ENCODE measurements at regions not wholly inside any gene's neighbourhood (a gene's known extent, or its start where the extent isn't known, plus 50 kb on each side); places are given as distances from the start of the nearest gene placed in this dataset.
A peak's percentile ranks its signal among the peaks of the same experiment; 100 is the strongest.
"Not testable (repeated sequence)": the region's sequence is repeated elsewhere in the genome, so short reads cannot be mapped to it uniquely, and the experiment has no call there.

DNA sequence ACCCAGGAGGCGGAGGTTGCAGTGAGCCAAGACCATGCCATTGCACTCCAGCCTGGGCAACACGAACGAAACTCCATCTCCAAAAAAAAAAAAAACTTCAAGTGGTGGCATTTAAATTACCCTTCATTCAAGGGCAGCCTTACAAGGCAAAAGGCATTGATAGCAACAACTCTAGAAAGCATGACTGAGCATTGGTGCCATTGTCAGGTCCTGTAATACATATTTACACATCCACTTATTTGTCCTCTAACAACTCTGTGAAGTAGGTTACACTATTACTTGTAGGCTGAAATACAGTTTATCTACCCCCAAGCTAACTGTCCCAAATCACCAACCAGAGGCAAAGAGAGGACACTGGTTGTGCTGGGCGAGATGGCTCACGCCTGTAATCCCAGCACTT lies 52.7 kb upstream of the LARP1 start:
- no peak for DNase-seq

DNA sequence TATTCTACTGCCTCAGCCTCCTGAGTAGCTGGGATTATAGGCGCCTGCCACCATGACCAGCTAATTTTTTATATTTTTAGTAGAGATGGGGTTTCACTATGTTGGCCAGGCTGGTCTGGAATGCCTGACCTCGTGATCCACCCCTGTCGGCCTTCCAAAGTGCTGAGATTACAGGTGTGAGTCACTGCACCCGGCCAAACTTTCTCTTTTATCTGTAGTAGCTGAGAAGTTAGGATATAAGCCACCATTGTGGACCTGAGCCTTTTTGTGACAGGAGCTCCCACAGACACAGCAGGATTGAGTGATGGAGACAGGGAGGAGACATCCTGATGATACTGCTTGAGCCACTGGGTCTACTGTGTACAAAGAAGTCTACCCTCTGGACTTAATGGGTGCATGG lies 53.5 kb upstream of the LARP1 start:
- DNase-seq = not testable (repeated sequence)

DNA sequence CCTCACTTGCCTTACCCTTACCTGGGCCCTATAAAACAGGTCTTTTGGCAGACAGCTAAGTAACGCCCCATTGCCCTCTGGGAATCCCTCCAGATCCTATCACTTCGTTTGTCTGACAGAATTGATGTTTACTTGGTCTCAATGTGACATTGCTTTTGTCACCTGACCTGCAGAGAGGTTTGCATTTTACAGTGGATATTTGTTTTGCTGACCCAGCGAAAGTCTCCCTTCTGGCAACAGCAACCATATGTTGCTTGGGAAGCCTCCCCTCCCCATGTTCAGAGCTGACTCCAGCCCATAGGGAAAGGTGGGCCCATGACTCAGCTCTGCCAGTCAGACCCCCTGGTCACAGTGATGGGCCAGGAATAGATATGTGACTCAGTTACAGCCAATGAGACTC lies 54.0 kb upstream of the LARP1 start:
- DNase-seq = no peak

DNA sequence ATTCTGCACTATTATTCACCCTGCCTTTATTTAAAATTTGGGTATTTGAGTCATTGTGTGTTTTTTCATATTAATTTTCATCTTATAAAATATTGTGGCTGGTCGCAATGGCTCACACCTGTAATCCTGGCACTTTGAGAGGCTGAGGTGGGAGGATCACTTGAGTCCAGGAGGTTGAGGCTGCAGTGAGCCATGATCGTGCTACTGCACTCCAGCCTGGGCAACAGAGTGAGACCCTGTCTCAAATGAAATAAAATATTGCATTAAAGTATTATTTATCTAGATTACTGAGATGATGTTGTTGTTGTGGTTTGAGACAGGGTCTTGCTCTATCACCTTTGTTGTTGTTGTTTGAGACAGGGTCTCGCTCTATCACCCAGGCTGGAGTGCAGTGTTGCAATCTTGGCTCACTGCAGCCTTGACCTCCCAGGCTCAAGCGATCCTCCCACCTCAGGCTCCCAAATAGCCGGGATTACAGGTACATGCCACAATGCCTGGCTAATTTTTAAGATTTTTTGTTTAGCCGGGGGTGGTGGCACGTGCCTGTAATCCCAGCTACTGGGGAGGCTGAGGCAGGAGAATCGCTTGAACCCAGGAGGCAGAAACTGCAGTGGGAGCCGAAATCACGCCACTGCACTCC lies 54.8 kb upstream of the LARP1 start:
- DNase-seq = not testable (repeated sequence)

DNA sequence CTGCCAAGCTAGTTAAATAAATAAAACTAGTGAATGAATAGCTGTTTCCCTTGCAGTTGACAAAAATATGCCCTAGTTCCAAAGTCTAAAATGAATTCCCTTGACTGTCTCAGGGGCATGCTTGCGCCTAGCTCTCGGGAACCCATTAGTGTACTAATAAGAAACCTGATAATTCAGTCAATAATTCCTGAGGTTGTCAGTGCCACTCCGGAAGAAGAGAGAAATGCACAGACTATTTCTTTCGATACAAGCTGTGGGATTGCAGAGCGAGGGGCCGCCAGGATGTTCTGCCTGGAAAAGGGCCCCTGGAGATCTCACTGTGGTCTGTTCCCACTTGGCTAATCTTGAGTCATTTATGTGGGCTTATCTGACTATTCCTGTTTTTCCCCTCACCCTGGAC lies 56.4 kb upstream of the LARP1 start:
- DNase-seq = no peak

DNA sequence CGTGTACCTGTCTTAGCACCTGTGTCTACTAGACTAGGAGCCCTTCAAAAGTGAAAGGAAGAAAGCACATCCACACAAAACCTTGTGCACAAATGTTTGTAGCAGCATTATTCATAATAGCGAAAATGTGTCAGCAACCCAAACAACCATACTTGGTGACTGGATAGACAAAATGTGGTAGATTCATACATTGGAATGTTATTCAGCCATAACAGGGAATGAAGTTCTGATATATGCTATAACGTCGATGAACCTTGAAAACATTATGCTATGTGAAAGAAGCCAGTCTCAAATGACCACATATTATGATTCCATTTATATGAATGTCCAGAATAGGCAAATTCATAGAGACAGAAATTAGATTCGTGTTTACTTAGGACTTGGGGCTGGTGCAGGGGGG lies 57.8 kb upstream of the LARP1 start:
- DNase-seq = no peak

DNA sequence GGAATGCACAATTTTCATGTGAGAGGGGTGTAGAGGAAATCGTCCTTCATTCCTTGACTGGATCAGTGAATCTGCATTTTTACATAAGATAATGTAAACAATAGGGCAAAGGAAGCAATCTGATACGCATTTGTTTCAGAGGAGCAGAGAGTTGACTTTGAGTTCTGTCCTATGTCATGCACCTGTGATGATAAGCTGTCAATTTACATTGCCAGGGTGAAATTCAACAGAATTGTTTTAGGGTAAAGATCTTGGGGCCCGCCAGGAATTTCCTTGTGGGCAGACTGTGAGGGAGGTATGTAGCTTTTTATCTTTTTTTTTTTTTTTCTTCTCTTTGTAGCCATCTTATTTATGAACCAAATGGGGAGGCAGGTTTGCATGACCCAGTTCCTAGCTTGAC lies 58.3 kb upstream of the LARP1 start:
- DNase-seq = no peak

DNA sequence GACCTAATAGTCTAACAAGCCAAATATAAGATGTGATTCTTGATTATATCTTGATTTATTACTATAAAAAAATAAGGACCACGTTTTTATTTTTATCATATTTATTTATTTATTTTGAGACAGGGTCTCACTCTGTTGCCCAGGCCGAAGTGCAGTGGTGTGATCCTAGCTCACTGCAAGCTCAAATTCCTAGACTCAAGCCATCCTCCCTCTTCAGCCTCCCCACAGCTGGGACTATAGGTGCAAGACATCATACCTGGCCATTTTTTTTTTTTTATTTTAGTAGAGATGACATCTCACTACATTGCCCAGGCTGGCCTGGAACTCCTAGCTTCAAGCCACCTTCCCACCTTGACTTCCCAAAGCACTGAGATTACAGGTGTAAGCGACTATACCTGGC lies 61.0 kb upstream of the LARP1 start:
- no peak for DNase-seq

DNA sequence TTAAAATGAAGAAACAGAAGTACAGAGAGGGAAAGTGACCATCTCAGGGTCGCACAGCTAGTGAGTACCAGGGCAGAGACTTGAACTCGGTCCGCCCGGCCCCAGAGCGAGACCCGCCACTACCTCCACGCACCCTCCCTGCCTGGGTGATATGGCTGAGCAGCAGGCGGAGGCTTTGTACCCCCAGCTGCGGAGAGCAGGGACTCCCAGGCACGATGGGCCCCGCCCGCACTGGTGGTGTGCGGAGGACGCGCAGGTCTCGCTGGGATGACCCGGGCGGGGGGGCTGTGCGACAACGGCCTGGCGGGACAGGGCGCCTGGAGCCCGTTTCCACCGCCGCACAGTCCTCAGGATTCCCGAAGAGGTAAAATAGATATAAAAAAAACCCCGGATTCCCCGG lies 64.7 kb upstream of the LARP1 start:
- no peak for DNase-seq

DNA sequence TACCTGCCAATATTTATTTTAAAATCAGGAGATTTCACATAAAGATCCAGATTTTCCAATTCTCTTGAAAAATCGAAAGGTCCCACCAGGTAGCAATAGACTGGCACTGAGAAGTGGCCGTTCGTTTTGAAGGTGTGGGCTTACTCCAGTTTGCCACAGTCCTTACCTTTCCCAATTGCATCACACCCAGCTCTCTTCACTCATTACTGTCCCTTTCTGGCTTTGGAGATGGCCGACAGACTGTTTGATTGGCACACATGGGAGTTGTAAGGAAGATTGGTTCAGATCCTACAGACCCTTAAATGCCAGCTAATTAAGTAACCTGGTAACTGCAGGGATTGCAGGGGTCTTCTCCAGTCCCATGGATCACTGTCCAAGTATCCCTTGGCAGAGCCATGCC lies 68.7 kb upstream of the LARP1 start:
- no peak for DNase-seq

DNA sequence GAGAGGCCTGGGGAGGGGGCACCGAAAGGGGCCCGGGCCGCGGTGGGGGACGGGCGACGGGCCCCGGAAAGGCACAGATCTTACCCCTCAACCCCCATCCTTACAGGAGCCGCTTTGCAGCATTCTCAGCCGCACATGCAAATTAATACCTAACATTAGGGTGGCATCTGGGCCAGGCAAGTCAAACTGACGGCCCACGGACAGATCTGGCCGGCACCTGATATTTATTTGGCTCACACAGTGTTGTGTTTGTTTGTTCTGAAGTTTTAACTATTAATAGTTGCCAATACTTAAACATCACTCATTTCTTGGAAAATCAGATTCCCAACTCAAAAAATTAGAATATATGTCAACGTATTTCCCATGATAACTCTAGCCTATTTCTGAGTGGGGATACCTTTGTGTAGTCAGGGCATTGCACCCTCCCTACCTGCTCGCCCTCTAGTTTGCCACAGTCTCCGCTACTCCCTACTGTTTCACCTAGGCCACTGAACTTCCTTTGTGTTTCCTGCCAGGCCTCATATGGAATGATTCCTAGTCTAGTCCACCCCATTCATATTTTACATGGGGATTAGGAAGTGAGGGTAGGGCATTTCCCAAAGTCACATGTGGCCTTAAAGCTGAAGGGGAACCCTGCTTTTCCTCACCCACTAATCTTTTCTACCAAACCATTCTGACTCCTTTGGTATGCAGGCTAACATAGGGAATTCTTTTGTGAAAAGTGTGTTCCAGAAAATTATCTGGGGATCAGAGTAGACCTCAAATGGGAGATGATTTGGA lies 71.9 kb upstream of the LARP1 start:
- DNase-seq = no peak

DNA sequence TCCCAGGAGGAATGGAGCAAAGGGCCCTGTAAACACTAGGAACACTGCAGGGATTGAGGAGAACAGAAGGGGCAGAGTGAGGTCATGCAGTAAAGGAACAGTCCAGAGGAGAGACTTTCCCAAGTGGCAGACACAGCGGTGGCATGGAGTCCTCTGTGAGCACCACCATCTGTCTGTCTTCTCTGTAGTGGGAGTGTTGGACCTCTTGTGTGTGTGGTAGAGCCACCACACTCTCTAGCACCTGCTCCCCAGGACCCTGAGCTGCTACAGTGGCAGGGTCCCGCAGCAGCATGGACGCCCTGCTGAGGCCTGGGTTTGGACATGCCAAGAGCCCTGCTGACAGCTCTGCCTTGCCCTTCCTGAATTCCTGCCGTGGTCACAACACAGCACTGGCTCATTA lies 75.7 kb upstream of the LARP1 start:
- DNase-seq = no peak

DNA sequence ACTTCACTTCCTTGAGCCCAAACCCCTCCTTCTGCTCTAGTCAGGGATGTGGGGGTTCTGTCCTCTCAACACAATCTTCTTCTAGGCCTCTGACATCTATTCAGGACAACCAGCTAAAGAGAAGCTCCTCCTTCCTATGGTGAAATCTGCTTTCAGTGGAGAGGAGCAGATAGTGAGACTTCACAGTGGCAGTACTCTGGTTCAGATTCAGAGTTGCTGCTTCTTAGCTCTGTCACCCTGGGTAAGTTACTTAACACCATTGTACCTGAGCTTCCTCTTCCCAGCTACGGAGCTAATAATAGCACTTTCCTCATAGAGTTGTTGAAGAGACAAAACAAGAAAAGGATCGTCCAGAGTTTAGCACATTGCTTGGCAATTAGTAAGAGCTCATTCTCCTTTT lies 77.3 kb upstream of the LARP1 start:
- DNase-seq = no peak

DNA sequence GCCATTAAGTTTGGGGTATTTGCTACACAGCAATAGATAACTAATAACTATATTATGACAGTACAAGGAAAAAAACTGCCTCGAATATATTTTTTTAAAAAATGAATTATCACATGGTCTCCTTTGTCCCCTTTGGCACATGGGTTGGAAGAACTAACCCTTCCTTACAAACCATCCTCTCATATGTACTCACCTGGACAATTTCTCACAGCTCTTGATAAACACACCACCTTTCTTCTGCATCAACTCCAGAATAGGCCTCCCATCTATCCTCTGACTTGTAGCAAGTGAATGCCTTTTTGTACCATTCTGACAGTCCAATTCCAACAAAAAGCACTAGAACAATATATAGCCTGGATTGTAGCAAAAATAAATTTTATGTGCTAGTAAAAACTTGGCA lies 78.7 kb upstream of the LARP1 start:
- DNase-seq = no peak

DNA sequence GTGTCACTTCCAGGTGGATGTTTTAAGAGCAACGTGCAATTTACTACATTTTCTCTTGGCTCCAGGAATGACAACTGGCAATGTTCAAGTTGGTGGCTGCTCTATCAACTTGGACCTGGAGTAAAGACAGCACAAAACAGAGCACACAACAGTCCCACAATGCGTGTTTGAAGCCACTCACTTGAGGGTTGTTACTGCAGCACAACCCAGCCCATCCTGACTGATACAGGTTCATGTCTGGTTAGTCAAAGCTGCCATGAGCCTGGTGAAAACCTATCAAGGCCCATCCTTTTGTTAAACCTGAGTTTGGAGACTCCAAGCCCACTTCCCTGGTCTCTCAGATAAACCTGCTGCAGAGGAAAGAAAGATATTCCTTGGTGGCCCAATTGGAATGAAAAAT lies 81.1 kb upstream of the LARP1 start:
- no peak for DNase-seq

DNA sequence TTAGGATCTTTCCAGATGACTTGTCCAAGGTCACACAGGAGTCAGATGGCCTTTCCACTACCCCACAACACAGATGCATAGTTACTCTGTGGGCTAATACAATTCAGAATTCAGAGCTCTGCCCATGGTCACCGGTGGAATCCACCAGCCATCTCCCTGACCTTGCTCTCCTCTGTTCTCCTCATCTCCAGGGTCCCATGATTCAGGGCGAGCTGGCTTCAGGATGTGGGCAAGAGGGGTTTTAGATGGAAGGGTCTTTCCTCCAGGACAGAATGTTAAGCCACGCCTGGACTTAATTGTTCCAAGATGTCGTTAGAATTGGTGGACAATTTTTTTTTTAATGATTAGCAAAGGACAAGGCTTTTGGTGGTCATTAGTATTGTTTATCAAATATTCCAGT lies 81.7 kb upstream of the LARP1 start:
- DNase-seq = no peak

DNA sequence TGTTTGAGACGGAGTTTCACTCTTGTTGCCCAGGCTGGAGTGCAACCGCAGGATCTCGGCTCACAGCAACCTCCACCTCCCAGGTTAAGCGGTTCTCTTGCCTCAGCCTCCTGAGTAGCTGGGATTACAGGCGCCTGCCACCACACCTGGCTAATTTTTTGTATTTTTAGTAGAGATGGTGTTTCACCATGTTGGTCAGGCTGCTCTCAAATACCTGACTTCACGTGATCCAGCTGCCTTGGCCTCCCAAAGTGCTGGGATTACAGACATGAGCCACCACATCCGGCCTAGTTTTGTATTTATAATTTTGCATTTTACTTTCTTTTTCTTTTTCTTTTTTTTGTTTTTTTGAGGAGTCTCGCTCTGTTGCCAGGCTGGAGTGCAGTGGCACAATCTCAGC lies 85.3 kb upstream of the LARP1 start:
- DNase-seq = not testable (repeated sequence)

DNA sequence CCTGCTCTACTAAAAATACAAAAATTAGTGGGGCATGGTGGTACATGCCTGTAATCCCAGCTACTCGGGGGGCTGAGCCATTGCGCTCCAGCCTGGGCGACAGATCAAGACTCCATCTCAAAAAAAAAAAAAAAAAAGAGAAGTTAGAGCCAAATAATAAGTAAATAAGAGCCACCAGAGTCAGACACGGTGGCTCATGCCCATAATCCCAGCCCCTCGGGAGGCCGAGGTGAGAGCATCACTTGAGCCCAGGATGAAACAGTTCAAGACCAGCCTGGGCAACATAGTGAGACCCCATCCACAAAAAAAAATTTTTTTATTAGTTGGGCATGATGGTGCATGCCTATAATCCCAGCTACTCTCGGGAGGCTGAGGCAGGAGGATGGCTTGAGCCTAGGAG lies 85.8 kb upstream of the LARP1 start:
- DNase-seq = no peak

DNA sequence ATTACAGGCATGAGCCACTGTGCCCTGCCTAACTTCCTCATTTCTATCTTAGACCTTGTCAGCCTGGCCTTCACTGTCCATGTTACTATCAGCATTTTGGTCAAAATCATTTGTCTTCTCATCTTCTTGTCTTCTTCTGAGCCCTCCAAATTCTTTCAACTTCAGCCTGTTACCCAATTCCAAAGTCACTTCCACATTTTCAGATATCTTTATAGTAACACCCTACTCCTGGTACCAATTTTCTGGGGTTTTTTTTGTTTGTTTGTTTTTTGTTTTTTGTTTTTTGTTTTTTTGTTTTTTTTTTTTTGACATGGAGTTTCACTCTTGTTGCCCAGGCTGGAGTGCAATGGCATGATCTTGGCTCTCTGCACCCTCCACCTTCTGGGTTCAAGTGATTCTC lies 90.3 kb upstream of the LARP1 start:
- DNase-seq = no peak

DNA sequence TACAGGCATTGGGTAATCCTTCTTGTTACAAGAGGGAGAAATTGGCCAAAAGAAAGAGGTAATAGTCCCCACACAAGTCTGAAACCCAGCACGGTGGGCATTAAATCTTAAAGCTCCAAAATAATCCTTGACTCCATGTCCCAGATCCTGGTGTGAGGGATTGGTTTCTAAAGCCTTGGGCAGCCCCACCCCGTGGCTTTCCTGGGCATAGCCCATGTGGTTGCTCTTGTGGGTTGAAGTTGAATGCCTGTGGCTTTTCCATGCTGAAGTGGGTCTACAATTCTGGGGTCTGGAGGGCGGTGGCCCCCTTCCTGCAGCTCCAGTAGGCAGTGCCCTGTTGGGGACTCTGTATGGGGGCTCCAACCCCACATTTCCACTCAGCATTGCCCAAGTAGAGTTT lies 91.8 kb upstream of the LARP1 start:
- peak; percentile 47 for DNase-seq

DNA sequence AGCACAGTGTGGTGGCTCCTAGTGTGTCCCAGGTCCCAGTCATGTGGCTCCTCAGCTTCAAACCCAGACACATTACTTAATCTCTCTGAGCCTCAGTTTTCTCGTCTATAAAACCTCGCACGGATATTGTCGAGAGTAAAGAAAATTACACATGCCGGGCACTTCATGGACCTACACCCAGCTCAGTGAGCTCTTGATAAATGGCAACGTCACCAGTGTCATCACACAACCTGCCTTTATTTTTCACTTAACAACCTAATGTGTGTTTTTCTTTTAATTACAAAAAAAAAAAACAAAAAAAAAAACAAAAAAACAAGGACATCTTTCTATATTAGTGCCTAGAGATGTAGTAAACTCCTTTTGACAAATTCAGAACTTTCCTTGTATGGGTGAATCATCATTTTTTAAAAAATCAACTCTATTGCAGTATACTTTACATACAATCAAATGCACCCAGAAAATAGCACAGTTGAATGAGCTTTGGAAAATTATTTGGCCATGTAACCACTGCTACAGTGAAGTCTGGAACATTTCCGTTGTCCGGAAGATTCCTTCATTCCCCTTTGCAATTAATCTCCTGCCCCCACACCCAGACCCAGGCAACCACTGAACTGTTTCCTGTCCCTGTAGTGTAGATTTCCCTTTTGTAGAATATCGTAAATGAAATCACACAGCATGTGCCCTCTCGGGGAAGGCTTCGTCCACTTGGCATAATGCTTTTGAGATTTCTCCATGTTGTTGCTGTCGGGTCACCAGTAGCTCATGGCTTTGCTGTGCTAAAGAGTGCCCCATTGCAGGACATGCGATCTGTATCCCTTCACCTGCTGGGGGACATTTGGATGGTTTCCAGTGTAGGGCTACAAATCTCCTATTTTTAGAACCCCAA lies 100.4 kb upstream of the LARP1 start:
- DNase-seq = no peak

DNA sequence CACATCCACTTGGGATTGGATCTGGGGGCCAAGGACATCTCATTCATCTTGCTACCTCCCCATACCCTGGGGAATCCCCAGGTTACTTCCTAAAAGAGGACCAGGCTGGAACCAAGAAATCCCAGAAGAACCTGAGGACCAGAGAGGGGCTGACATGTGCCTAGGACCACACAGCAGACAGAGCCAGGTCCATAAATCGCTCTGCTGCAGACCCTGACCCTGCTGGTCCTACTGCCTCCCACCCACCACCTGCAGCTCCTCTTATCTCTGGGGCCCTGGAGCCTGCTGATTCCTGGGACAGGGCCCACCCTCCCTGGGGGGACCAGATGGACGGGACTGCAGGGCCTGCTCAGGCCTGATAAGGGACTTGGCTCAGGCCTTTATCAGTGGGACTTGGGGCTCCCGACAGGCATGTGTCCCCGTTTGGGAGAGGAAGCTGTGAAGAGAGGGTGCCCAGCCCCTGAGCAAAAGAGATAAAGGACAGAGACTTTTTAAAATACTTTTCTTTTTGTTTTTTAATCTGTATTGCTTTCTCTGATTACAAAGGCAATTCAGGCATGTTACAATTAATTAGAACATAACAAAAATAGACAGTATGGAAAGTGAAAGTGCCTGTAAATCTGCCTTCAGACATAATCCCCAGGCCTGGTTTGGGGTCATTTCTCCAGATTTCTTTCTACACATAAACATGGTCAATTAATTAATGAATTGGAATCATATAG lies 101.3 kb upstream of the LARP1 start:
- DNase-seq = no peak

DNA sequence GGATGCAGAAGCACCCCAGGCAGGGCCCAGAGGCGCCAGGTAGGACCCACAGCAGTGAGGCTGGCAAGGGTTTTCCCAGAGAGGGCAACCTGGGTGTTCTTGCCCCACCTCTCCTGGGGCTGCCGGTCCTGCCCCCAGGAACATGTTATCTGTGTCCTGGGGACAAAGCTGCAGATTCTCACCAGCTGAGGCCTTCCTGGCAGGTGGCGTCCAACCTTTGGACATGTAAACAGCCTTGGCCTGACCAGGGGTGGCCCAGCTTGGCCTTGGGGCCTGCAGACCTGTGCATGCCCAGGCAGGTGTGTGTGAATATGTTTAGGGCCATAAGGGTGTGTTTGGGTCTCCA lies 101.8 kb upstream of the LARP1 start:
- no peak for DNase-seq
